GOT3 (cell line): ENCODE measurements at regions not wholly inside any gene's neighbourhood (a gene's known extent, or its start where the extent isn't known, plus 50 kb on each side); places are given as distances from the start of the nearest gene placed in this dataset.

Experiments
- DNase-seq: peaks from one replicate; lab custom pipeline; 2025; ENCODE audit warnings: mixed read lengths; lab: John Stamatoyannopoulos, UW

DNA sequence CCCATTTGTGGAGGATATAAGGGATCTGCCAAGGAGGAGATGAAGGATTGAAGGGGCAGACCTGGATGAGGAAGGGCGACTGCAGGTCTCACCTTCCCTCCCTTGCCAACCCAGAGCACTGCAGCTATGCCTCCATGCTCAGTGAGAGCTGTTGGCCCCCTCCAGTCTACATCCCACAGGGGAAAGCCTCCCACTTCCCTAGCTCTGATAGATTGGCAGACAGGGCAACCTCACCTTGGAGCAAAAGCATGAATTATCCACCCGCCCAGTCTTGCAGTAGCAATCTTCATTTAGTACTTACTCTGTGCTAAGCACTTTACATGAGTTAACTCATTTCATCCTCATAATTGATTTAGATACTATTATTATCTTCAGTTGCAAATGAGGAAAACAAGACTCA lies 70.4 kb upstream of the SMNDC1 start:
- no peak for DNase-seq

DNA sequence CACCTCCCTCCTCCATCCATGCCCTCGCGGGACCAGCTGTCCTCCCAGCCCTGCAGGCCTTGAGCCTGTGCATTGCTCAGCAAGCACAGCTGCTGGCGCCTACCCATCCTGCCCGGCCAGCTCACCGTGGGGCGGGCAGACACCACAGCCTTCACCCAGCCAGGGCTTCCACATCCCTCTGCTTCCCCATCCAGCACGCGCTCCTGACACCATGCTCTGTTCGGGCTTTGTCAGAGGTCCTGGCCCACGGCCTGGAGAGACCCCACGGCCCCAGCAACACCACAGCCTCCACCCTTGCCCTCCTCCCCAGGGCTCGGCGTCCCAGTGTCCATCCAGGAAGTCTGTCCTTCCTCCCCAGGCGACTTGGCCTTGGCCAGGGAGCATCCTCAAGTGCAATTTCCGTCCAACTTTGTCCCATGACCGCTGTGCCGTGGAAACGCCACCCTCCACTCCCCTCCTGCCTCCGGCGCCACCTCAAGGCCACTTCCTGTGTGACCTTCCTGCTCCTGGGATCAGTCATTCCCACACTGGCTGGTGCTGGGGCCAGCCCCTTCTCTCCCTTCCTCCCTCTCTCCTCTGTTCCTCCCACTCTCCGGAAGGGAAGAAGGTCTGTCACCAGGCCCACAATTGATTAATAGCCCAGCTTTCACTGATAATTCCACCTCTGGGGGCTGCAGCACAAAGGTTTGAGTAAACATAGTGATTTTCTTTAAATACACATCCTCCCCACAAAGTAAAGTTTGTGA lies 71.5 kb upstream of the SMNDC1 start:
- DNase-seq: no peak

DNA sequence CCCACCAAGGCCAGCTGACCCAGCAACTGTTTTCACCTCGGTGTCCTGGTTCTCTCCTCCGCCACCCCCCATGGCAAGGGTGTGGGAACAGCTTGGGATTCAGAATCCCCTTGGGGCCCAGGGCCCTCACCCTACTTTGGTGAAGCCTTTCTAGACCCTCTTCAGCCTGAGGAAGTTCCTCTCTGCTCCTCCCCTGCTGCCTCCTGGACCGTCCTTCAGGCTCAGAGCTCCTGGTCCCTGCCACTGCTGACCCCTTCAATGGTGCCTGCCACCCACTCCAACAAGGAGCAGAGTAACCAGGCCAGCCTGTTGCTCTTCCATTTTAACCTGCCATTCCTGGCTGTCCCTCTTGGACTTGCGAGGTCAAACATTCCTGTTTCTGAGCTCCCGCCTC lies 72.0 kb upstream of the SMNDC1 start:
- no peak for DNase-seq

DNA sequence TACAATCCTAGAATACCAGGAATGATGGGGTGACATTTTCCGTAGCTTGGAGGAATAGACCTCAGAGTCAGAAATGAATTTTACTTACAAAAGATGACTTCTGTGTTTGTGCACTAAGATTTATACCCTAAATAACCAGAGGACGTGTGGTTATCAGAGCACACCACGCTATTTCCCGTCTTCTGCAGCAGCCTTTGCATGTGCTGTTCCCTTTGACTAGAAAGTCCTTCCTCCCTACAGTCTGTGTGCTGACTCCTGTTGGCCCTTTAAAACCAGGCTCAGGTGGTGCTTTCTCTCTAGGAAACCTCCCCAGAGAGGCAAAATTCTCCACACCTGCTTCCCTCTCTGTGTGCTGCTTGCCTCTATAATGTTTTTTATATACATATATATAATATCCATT lies 73.3 kb upstream of the SMNDC1 start:
- DNase-seq: no peak

DNA sequence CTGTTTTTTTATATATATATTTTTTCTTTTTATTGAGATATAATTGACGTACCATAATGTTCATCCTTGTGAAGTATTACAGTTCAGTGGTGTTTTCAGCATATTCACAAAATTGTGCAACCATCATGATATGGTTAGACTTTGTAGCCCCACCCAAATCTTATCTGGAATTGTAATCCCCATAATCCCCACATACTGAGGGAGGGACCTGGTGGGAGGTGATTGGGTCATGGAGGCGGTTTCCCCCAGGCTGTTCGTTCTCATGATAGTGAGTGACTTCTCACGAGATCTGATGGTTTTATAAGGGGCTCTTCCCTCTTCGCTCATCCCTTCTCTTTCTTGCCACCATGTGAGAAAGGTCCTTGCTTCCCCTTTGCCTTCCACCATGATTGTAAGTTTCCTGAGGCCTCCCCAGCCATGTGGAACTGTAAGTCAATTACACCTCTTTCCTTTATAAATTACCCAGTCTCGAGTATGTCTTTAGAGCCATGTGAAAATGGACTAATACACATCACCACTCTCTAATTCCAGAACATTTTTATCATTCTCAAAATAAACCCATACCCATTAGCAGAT lies 73.9 kb upstream of the SMNDC1 start:
- no peak for DNase-seq

DNA sequence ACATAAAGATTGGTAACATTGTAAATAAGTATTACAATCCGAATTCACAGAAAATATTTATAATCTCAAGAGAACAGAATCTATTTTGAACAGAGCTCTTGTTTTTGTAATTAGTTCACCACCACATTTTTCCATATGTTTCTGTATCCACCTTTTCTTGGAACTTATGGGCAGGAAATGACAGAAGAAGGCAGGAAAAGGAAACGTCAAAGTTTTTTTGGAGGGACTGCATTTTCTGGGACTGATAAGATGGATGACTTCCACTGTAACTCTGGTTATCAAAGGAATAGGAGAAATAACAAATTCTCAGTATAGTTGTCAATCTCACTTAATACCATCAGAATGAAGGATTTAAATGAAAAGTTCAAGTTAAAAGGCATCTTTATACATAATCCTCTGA lies 75.1 kb upstream of the SMNDC1 start:
- no peak for DNase-seq

DNA sequence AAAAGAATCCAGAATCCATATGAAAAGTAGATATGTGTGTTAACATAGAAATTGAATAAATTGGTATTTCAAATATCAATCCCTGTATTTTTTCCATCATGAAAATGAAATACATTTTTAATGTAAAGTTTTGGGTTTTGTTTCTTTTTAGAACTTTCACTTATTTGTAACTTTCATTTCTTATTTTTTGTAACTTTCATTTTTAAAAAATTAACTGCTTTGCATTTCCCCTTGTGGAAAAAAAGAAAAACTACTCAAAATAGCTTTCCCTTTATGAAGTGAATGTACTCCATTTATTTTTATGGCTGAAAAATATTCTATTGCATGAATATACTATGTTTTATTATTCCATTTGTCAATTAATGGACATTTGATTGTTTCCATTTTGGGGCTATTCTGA lies 75.6 kb upstream of the SMNDC1 start:
- DNase-seq: no peak

DNA sequence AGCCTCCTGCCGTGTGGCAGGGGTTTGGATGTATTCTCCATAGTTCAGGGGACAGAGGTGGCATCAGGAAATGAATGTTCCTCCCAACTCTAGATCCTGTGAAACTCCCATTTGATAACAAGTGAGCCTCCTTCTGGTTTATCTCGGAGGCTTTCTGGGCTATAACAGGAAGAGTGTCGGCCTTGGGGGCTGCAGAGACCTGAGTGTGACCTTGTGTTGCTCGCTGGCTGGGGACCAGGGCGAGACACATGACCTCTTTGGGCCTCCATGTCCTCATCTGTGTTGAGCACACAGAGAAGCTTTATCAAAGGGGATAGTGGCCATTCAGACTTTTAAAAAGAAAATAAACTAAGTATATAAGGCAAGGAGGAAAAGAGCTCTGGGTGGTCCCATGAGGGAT lies 78.0 kb upstream of the SMNDC1 start:
- no peak for DNase-seq

DNA sequence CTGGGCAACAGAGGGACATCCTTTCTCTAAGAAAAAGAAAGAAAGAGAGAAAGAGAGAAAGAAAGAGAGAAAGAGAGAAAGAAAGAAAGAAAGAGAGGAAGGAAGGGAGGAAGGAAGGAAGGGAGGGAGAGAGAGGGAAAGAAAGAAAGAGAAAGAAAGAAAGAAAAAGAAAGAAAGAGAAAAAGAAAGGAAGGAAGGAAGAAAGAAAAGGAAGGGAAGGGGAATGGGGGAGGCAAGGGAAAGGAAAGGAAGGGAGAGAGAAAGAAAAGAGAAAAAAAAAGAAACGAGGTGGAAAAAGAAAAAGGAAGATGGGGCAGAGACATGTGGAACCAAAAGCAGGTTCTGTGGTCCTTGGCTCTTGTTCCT lies 82.9 kb upstream of the SMNDC1 start:
- no peak for DNase-seq

DNA sequence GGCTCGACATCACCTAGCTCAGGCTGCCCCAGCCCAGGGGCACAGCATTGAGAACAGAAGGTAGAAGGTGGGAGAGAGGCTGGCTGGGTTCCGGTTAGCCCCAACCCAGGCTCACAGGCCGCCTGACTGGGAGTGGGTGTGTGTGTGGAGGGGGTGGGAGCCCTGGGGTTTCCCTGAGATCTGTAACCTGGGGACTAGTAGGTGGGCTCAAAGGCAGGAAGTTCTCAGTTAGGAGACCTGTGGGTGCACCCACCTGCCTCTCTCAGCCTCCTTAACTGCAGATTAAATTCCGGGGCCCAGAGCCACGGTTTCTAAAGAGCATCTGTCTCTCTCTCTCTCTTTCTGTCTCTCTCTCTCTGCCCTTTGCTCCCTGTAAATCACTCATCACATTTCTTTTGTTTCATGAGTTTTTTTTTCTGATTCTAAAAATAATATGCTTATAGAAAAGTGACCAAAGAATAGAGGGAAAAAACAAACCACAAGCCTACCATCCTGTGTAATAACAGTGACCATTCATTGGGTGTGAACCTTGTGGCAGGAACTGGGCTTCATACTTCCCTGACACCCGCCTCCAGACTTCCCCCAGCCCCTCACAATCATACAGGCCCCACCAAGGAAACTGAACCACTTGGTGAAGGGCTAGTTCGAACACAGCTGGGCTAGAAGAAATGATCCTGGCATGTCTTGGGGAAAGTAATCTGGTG lies 83.4 kb upstream of the SMNDC1 start:
- DNase-seq: no peak

DNA sequence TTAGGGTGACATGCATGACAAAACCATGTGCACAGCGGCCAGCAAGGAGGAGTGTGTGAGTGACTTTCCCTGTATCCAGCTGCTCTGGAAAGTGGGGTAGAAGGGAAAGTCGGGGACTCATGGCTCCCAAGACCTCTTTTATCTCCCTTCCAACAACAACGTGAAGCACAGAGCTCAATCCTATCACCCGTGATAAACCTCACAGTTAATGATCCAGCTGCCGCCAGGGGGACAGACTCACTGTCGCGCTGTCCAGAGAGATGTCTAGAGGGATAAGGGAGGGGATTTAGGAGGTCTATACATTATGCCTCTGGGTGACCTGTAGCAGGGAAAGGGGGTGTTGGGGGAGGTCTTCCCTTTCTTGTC lies 84.0 kb upstream of the SMNDC1 start:
- no peak for DNase-seq

DNA sequence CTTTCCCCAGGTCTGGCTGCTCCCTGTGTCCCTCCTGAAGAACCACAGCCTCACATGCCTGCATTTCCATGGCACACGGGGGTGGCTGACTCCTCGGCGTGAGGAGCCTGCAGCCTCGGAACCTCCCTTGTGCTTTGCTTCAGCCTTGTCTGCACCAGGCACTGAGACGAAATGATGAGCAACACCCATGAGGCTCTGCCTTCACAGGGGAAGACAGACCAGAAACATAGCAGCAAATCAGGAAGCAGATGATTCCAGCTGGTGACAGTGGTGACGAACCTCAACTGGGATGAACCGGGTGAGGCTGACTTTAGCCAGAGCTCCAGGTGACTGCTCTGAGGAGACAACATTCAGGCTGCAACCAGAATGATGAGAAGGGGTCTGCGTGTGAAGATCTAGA lies 84.5 kb upstream of the SMNDC1 start:
- DNase-seq: no peak

DNA sequence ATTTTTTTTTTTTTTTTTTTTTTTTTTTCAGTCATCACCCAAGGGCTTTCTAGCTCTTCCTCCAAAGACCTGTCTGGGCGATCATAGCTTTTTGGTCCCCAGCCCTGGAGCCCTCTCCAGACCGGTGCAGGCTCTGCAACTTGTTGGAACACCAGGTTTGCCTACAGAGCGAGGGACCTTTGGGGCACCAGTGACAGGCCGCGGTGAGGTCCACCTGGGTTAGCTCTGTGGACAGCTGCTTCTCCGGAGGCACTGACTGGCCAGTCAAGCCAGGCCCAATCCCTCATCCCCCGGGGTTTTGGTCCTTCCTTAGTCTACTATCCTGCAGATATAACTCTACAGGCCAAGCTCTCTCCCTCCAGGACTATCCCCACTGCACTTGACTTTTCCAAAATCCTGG lies 86.8 kb upstream of the SMNDC1 start:
- DNase-seq: no peak

DNA sequence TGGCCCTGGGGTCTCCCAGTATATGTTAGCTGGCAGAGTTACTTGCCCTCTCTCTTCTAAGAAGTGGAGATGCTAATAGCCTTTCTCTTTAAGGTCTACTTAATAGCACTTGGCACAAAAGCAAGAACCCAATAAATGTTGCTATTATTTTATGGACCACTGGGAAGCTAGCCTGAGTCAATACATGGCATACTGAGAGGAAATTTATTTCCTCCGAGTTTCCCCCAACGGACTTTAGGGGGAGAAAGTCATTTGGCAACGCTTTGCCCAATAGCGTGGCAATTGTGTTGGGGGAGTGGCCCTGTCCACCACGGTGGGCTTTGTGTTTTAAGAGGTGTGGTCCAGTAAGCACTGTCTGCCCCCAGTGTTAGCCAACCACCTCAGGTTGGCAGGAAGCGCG lies 87.4 kb upstream of the SMNDC1 start:
- no peak for DNase-seq

DNA sequence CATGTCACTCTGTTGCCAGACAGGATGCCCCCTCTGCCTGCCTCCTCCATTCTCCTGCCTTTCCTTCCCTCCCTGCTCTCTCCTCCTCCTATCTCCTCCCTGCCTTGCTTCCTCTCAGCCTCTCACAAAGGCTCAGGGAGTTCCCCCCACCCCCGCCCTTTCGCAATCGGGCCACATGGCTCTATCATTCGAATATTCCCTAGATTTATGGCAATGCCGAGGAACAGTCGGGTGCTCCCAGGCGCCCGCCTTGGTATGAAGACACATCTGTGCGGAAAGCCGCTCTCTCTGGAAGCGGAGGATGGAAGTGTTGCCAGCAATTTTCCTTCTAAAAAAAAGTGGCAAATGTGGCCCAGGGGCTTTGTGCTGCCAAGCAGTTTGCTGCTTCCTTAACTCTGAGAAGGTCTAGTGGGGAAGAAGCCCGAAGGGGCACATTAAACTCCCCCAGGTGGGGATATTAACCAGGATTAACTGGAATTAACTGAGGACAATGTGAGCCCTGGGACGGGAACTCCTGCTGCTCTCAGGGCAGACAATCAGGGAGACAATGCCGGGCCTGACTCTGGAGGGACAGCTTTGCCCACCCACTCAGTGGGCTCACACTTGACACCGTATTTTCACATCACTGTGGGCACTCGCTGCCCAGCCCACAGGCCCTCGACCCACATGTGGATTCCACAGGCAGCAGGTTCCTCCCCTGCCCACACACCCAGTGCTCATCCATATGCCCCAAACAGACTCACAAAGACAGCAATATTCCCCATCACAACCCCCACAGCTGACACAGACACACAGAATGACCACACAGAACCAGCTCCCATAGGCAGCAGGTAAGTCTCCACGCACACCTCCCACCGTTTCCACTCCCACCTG lies 88.4 kb upstream of the SMNDC1 start:
- no peak for DNase-seq

DNA sequence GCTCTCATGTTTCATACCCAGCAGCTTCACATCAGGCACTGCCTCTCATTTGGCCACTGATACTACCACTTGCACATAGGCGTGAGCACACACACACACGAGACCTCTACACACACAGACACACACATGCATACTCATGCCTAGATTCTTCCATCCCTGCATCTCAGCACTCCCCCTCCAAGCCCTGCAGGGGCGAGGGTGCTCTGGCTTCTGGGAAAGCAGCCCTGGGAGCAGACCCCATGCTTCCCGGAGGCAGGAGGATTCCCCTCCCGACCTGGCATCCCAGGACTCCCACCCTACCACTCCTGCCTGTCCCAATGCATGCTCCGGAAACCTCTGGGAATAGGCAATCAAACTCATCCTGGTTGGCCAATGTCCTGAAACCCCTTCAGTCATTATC lies 89.1 kb upstream of the SMNDC1 start:
- no peak for DNase-seq

DNA sequence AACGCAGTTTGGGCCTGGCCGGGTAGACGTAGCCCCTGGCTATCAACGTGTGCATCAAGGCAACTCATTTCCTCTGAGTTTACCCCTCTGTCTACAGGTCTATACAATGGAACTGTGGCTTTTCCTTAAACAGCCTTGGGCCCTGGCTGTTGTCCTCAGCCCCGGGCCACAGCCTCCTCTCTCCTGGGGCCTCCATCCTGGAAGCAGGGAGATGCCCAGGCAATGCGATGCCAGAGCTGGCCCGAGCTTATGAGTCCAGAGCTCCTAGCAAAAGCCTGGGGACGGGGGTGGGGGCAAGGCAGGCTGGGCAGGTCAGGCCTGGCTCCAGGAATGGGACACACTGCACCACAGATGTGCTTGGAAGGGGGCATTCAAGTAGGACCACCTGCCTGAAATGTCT lies 89.6 kb upstream of the SMNDC1 start:
- DNase-seq: no peak

DNA sequence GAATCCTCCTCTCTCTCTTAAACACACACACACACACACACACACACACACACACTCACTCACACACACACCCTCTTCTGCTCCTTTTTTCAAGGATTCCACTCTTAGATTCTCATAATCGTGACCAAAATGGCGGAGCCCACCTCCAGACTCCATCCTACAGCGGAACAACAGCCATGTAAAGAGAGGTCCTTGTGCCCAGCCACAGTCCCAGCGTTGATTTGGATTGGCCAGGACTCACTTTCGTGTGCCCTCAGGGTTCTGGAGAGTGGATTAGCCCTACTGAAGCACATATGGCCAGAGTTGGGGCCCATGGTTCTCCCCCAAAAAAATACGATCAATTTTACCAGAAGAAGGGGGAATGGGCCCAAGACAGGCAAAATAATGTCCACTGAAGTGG lies 90.2 kb upstream of the SMNDC1 start:
- DNase-seq: no peak

DNA sequence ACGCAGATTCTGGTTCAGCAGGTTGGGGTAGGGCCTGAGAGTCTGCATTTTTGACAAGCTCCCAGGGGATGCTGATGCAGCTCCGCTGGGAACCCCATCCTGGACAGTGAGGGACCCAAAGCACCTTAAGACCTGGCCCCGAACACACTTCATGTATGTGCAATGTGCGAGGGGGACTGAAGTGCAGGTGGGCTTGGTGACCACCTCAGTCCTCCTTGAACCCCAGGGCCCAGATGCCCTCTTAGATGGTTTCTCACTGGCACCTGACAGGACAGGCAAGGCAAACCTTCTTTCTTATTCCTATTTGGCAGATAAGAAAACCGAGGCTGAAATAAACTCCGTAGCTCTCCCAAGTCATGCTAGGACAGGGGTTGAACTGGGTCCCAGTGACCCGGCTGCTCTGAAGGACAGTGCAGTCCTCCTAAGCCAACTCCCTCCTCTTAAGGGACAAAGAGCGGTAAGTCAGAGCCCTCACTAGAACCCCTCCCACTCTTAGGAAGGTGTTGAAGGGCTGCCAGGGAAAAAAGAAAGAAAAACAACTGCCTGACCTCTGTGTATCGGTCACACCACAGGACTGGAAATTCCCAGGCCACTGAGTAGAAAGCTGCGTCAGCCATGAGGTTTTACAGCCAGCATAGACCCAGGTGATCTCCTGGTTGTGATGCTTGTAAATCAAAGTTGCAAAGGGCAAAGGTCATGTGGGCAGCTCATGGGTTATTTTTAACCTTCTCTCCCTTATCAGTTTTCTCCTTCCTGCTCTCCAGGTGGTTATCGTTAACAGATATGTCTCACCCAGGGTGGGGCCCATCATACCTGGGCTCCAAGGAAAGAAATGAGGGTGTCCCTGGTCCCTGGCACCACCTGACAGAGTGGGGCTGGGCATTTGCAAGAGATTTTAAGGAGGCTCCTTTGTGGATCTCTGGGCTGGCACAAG lies 90.9 kb upstream of the SMNDC1 start:
- no peak for DNase-seq

DNA sequence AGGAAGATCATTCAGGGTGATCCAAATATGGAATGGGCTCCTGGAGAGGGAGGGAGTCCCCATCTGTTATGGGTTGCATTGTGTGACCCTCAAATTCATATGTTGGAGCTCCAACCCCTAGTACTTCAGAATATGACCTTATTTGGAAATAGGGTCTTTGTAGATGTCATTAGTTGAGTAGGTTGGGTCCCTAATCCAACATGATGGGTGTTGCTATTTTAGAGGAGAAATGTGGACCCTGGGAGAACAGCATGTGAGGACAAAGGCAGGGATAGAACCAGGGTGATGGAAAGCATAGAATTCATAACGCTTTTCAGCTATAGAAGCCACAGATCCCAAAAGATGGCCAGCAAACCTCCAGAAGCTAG lies 91.5 kb upstream of the SMNDC1 start:
- no peak for DNase-seq

DNA sequence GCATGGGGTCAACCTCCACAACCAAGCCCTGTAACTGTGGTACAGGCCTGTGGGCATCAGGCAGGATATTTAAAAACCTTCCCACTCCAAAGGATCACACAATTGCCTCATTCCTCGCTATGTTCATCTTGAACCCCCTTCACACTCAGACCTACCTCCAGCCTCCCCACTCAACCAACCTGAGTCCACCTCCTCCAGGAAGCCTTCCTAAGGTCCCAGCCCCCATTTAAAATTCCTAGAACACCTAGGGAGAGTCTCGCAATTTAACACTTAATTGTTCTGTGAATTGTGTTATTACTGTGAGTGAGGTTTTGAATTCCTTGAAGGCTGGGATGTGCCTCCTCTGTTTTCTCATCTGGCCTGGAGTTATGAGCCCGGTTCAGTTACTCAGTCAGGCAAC lies 93.1 kb upstream of the SMNDC1 start:
- no peak for DNase-seq
